ENCODE measurements at regions not wholly inside any gene's neighbourhood (a gene's known extent, or its start where the extent isn't known, plus 50 kb on each side); places are given as distances from the start of the nearest gene placed in this dataset.
"Not testable (repeated sequence)": the region's sequence is repeated elsewhere in the genome, so short reads cannot be mapped to it uniquely, and the experiment has no call there.

GRCh38 chr1:30550365-30551220 lies 172.8 kb downstream of the MATN1 start:
- DNase-seq = no peak

GRCh38 chr1:30549872-30550271 lies 173.5 kb downstream of the MATN1 start:
- DNase-seq = not testable (repeated sequence)

GRCh38 chr1:30548294-30548693 lies 175.1 kb downstream of the MATN1 start:
- DNase-seq = no peak

- DNase-seq = not testable (repeated sequence)
These were observed 176.1 kb downstream of the MATN1 start for GRCh38 chr1:30547326-30547725.

GRCh38 chr1:30545365-30545764 lies 178.0 kb downstream of the MATN1 start:
- DNase-seq = no peak

GRCh38 chr1:30541721-30542485 lies 181.5 kb downstream of the MATN1 start:
- DNase-seq = no peak

GRCh38 chr1:30540611-30541192 lies 182.7 kb downstream of the MATN1 start:
- no peak for DNase-seq

- no peak for DNase-seq
These were observed 183.5 kb downstream of the MATN1 start for GRCh38 chr1:30539884-30540283.

GRCh38 chr1:30538993-30539867 lies 184.2 kb downstream of the MATN1 start:
- no peak for DNase-seq

GRCh38 chr1:30538226-30538992 lies 185.0 kb downstream of the MATN1 start:
- no peak for DNase-seq

- no peak for DNase-seq
These were observed 186.1 kb downstream of the MATN1 start for GRCh38 chr1:30537279-30537678.

- no peak for DNase-seq
These were observed 186.9 kb downstream of the MATN1 start for GRCh38 chr1:30536530-30536929.

GRCh38 chr1:30535595-30536325 lies 187.6 kb downstream of the MATN1 start:
- no peak for DNase-seq

GRCh38 chr1:30534551-30534940 lies 188.8 kb downstream of the MATN1 start:
- no peak for DNase-seq

GRCh38 chr1:30533796-30534550 lies 189.4 kb downstream of the MATN1 start:
- DNase-seq = no peak

- no peak for DNase-seq
These were observed 190.2 kb downstream of the MATN1 start for GRCh38 chr1:30533141-30533540.

- DNase-seq = no peak
These were observed 190.8 kb downstream of the MATN1 start for GRCh38 chr1:30532621-30533020.

- DNase-seq = no peak
These were observed 195.8 kb downstream of the MATN1 start for GRCh38 chr1:30527511-30528140.

- DNase-seq = no peak
These were observed 196.6 kb downstream of the MATN1 start for GRCh38 chr1:30526652-30527345.
